ENCODE measurements at regions not wholly inside any gene's neighbourhood (a gene's known extent, or its start where the extent isn't known, plus 50 kb on each side); places are given as distances from the start of the nearest gene placed in this dataset.

- H3F3A ChIP-seq (ENCODE audit: insufficient read depth, low read length, poor library complexity, severe bottlenecking): no peaks in the 10 kb centered on the region
- no peaks in the 10 kb centered on the region for H3K79me2 ChIP-seq (replicated peaks; ENCODE audit: insufficient read depth, low read length)
- H3K36me3 ChIP-seq (ENCODE audit: insufficient read depth, low read length): no peaks in the 10 kb centered on the region
- H4K20me1 ChIP-seq (ENCODE audit: insufficient read depth): no peaks in the 10 kb centered on the region
- H3K9me2 ChIP-seq (ENCODE audit: insufficient read depth, low read length): no peaks in the 10 kb centered on the region
- H2AFZ ChIP-seq (ENCODE audit: low read depth, low read length): no peak overlapping the region
- no peak for TF ChIP-seq EZH2 (IDR thresholded peaks at IDR 0.05; ENCODE audit: borderline replicate concordance, insufficient read depth, low read length, poor library complexity, severe bottlenecking)
- no peak for TF ChIP-seq TAF1 (IDR thresholded peaks at IDR 0.05; ENCODE audit: low read depth)
- TF ChIP-seq MXI1 (conservative IDR thresholded peaks at IDR 0.05; ENCODE audit: poor library complexity, severe bottlenecking): no peak
- TF ChIP-seq CTCF (IDR thresholded peaks at IDR 0.05; ENCODE audit: poor library complexity, severe bottlenecking): no peak
- TF ChIP-seq RAD21 (conservative IDR thresholded peaks at IDR 0.05): no peak
- no peak for TF ChIP-seq EP300 (conservative IDR thresholded peaks at IDR 0.05; ENCODE audit: poor library complexity, severe bottlenecking)
- no peak for TF ChIP-seq SMC3 (conservative IDR thresholded peaks at IDR 0.05; ENCODE audit: poor library complexity)
- no peak for TF ChIP-seq POLR2AphosphoS5 (IDR thresholded peaks at IDR 0.05)
- no peak for TF ChIP-seq REST (IDR thresholded peaks at IDR 0.05; ENCODE audit: borderline replicate concordance)
- no peak overlapping the region for H3K4me2 ChIP-seq (ENCODE audit: low read length)
- no peak overlapping the region for H3K4me3 ChIP-seq (ENCODE audit: low read length)
- no peaks in the 10 kb centered on the region for H3K9me3 ChIP-seq (ENCODE audit: low read length)
- no peak overlapping the region for H3K27ac ChIP-seq (ENCODE audit: low read length)
- no peak overlapping the region for H3K9ac ChIP-seq (ENCODE audit: low read length)
- no peaks in the 10 kb centered on the region for H3K27me3 ChIP-seq (ENCODE audit: insufficient read depth, low read depth, low read length)
These were observed 237.7 kb downstream of the SEC16B start for GRCh38 chr1:177732178-177732577.

- Histone ChIP-seq H4K20me1 (ENCODE audit: insufficient read depth) (no peaks in the 10 kb centered on the region), H3F3A (ENCODE audit: insufficient read depth, low read length, poor library complexity, severe bottlenecking) (no peaks in the 10 kb centered on the region), H2AFZ (ENCODE audit: low read depth, low read length) (no peak overlapping the region), H3K9me2 (ENCODE audit: insufficient read depth, low read length) (no peaks in the 10 kb centered on the region), H3K4me3 (ENCODE audit: low read length) (no peak overlapping the region), H3K36me3 (ENCODE audit: insufficient read depth, low read length) (no peaks in the 10 kb centered on the region), H3K9ac (ENCODE audit: low read length) (no peak overlapping the region), H3K9me3 (ENCODE audit: low read length) (no peaks in the 10 kb centered on the region), H3K79me2 (replicated peaks; ENCODE audit: insufficient read depth, low read length) (no peaks in the 10 kb centered on the region), H3K27me3 (ENCODE audit: insufficient read depth, low read depth, low read length) (no peaks in the 10 kb centered on the region), H3K27ac (ENCODE audit: low read length) (no peak overlapping the region), H3K4me2 (ENCODE audit: low read length) (no peak overlapping the region)
- TF ChIP-seq EZH2 (IDR thresholded peaks at IDR 0.05; ENCODE audit: borderline replicate concordance, insufficient read depth, low read length, poor library complexity, severe bottlenecking): no peak
- TF ChIP-seq EP300 (conservative IDR thresholded peaks at IDR 0.05; ENCODE audit: poor library complexity, severe bottlenecking): no peak
- TF ChIP-seq POLR2AphosphoS5 (IDR thresholded peaks at IDR 0.05): no peak
- no peak for TF ChIP-seq SMC3 (conservative IDR thresholded peaks at IDR 0.05; ENCODE audit: poor library complexity)
- TF ChIP-seq REST (IDR thresholded peaks at IDR 0.05; ENCODE audit: borderline replicate concordance): no peak
These were observed 240.2 kb downstream of the SEC16B start for GRCh38 chr1:177729646-177730045.
